ENCODE measurements at regions not wholly inside any gene's neighbourhood (a gene's known extent, or its start where the extent isn't known, plus 50 kb on each side); places are given as distances from the start of the nearest gene placed in this dataset.

DNA sequence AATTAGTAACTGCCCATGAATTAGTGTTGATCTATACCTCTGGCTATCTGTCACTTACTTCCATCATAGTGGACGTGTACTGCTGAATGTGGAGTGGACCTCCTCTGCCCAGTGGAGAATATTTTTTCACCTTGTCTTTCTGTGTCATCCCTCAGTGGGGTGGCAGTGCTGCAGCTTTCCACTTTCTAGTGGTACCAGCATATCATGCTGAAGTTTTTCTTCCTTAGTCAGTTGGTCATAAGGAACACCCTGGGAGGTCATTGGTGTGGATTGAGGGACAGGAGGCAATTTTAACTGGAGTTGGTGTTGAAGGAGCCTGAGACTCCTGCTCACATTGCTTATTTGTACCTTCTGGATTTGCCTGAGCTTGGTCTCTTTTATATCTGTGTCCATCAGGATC is 151.7 kb upstream of the ANKH start:
- TF ChIP-seq, protein P1, sequence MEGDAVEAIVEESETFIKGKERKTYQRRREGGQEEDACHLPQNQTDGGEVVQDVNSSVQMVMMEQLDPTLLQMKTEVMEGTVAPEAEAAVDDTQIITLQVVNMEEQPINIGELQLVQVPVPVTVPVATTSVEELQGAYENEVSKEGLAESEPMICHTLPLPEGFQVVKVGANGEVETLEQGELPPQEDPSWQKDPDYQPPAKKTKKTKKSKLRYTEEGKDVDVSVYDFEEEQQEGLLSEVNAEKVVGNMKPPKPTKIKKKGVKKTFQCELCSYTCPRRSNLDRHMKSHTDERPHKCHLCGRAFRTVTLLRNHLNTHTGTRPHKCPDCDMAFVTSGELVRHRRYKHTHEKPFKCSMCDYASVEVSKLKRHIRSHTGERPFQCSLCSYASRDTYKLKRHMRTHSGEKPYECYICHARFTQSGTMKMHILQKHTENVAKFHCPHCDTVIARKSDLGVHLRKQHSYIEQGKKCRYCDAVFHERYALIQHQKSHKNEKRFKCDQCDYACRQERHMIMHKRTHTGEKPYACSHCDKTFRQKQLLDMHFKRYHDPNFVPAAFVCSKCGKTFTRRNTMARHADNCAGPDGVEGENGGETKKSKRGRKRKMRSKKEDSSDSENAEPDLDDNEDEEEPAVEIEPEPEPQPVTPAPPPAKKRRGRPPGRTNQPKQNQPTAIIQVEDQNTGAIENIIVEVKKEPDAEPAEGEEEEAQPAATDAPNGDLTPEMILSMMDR (IDR thresholded peaks at IDR 0.05), result no peak
- TF ChIP-seq POLR2A (IDR thresholded peaks at IDR 0.05), result no peak

Data from uterus (tissue), 2 donors.